HL-60 (cell line): ENCODE measurements at regions not wholly inside any gene's neighbourhood (a gene's known extent, or its start where the extent isn't known, plus 50 kb on each side); places are given as distances from the start of the nearest gene placed in this dataset.
"Not testable (repeated sequence)": the region's sequence is repeated elsewhere in the genome, so short reads cannot be mapped to it uniquely, and the experiment has no call there.

Experiments
- DNase-seq, 2 experiments: peaks; one replicate each; pipeline ENCODE4 v3.0.0-alpha.2; 2010 to 2020; ENCODE audit warnings: low read depth in 1 of 2, low spot score in 1 of 2
- H3K27ac ChIP-seq: fragments of 250-450 bp; sonication (Bioruptor Pico); replicated peaks from 2 replicates; pipeline ENCODE4 v1.5.1; 2020; ENCODE audit warnings: mild to moderate bottlenecking, moderate library complexity
- H3K27me3 ChIP-seq: fragments of 250-450 bp; sonication (Bioruptor Pico); 2 replicates; pipeline ENCODE4 v1.5.1; 2021; ENCODE audit warnings: mild to moderate bottlenecking, moderate library complexity; ENCODE audit not compliant: insufficient read depth, poor library complexity, severe bottlenecking
- H3K4me3 ChIP-seq: replicated peaks from 2 replicates; pipeline ENCODE4 v1.5.1; 2011; ENCODE audit warnings: mild to moderate bottlenecking, control low read depth, low read length; ENCODE audit not compliant: insufficient read depth
- CTCF ChIP-seq: IDR thresholded peaks from one replicate; pipeline ENCODE4 v1.5.1; 2011; ENCODE audit warnings: low read length, control low read depth, inconsistent platforms; ENCODE audit not compliant: insufficient read depth
- GABPA ChIP-seq: IDR thresholded peaks from 2 replicates; pipeline ENCODE4 v1.6.1; 2012; ENCODE audit warnings: low read depth
- POLR2AphosphoS5 ChIP-seq: IDR thresholded peaks from 2 replicates; pipeline ENCODE4 v1.6.1; 2012; ENCODE audit warnings: low read depth
- REST ChIP-seq: IDR thresholded peaks from 2 replicates; pipeline ENCODE4 v1.6.1; 2012; ENCODE audit warnings: low read depth; ENCODE audit not compliant: insufficient replicate concordance
- SPI1 ChIP-seq: IDR thresholded peaks from 2 replicates; pipeline ENCODE4 v1.6.1; 2012; ENCODE audit warnings: low read depth, mild to moderate bottlenecking, borderline replicate concordance

- DNase-seq, result no peak
- no peak overlapping the region for H3K27ac ChIP-seq
- no peaks in the 10 kb centered on the region for H3K27me3 ChIP-seq
- TF ChIP-seq POLR2AphosphoS5, result no peak
- no peak for TF ChIP-seq SPI1
- TF ChIP-seq REST, result no peak
- no peak for TF ChIP-seq CTCF
- TF ChIP-seq GABPA, result no peak
- H3K4me3 ChIP-seq, result no peak overlapping the region
Observed at GRCh38 chr21:13937236-13937635, 273.5 kb downstream of the LIPI start.

- not testable (repeated sequence) for H3K27me3 ChIP-seq, H3K4me3 ChIP-seq, DNase-seq, H3K27ac ChIP-seq
Observed at GRCh38 chr21:13936033-13936937, 274.5 kb downstream of the LIPI start.

- not testable (repeated sequence) for H3K4me3 ChIP-seq, H3K27me3 ChIP-seq, H3K27ac ChIP-seq, DNase-seq
Observed at GRCh38 chr21:13935396-13936032, 275.2 kb downstream of the LIPI start.

GRCh38 chr21:13934887-13935342 is 275.8 kb downstream of the LIPI start:
- not testable (repeated sequence) for H3K4me3 ChIP-seq, H3K27ac ChIP-seq, H3K27me3 ChIP-seq, DNase-seq

GRCh38 chr21:13923175-13923574 is 287.6 kb downstream of the LIPI start:
- not testable (repeated sequence) for H3K4me3 ChIP-seq, H3K27ac ChIP-seq, DNase-seq, H3K27me3 ChIP-seq

- H3K27me3 ChIP-seq, DNase-seq, H3K27ac ChIP-seq: not testable (repeated sequence)
Observed at GRCh38 chr21:13921455-13921854, 289.3 kb downstream of the LIPI start.

GRCh38 chr21:13907385-13907784 is 297.8 kb downstream of the POTED start:
- not testable (repeated sequence) for H3K27ac ChIP-seq, DNase-seq, H3K27me3 ChIP-seq, H3K4me3 ChIP-seq

More at GRCh38 chr21:13921455-13921854, 289.3 kb downstream of the LIPI start:
- H3K4me3 ChIP-seq, result not testable (repeated sequence)

- H3K27ac ChIP-seq, H3K27me3 ChIP-seq, H3K4me3 ChIP-seq, DNase-seq: not testable (repeated sequence)
Observed at GRCh38 chr21:13896596-13897247, 287.1 kb downstream of the POTED start.

GRCh38 chr21:13893617-13894016 is 284.0 kb downstream of the POTED start:
- H3K27me3 ChIP-seq, H3K4me3 ChIP-seq, H3K27ac ChIP-seq, DNase-seq: not testable (repeated sequence)

- not testable (repeated sequence) for DNase-seq, H3K4me3 ChIP-seq, H3K27me3 ChIP-seq, H3K27ac ChIP-seq
Observed at GRCh38 chr21:13893025-13893424, 283.4 kb downstream of the POTED start.

GRCh38 chr21:13892146-13892751 is 282.7 kb downstream of the POTED start:
- H3K27me3 ChIP-seq, H3K4me3 ChIP-seq, DNase-seq, H3K27ac ChIP-seq: not testable (repeated sequence)
